Endodermal cell (in vitro differentiated cells): ENCODE measurements at regions not wholly inside any gene's neighbourhood (a gene's known extent, or its start where the extent isn't known, plus 50 kb on each side); places are given as distances from the start of the nearest gene placed in this dataset.

Source experiments
- DNase-seq: peaks from one replicate; pipeline ENCODE4 v3.0.0-alpha.2; 2017
- H3K27ac ChIP-seq: 2 replicates; pipeline ENCODE4 v1.5.1; 2013; ENCODE audit warnings: mild to moderate bottlenecking, low read depth, low read length, moderate library complexity
- H3K27me3 ChIP-seq: 2 replicates; pipeline ENCODE4 v1.6.1; 2013; ENCODE audit warnings: mild to moderate bottlenecking, low read length, moderate library complexity; ENCODE audit not compliant: insufficient read depth, control insufficient read depth, poor library complexity, severe bottlenecking
- H3K36me3 ChIP-seq: 2 replicates; pipeline ENCODE4 v1.7.0; 2013; ENCODE audit warnings: mild to moderate bottlenecking, low read length, moderate library complexity; ENCODE audit not compliant: control insufficient read depth, insufficient read depth
- H3K4me1 ChIP-seq: one replicate; pipeline ENCODE4 v1.7.0; 2013; ENCODE audit warnings: low read length; ENCODE audit not compliant: control insufficient read depth, insufficient read depth
- H3K4me3 ChIP-seq: 2 replicates; pipeline ENCODE4 v1.5.1; 2013; ENCODE audit warnings: mild to moderate bottlenecking, low read length, moderate library complexity
- H3K9ac ChIP-seq: 2 replicates; pipeline ENCODE4 v1.6.1; 2013; ENCODE audit warnings: mild to moderate bottlenecking, low read length, moderate library complexity; ENCODE audit not compliant: poor library complexity, severe bottlenecking; ENCODE audit errors: extremely low read depth
- H3K9me3 ChIP-seq: 2 replicates; pipeline ENCODE4 v1.6.1; 2013; ENCODE audit warnings: mild to moderate bottlenecking, low read length, moderate library complexity; ENCODE audit not compliant: control insufficient read depth
- H3K27ac Mint-ChIP-seq: 2 replicates; pipeline ENCODE4 v1.8.0; 2020; ENCODE audit warnings: mixed read lengths
- H3K27me3 Mint-ChIP-seq: 2 replicates; pipeline ENCODE4 v1.8.0; 2021; ENCODE audit warnings: mild to moderate bottlenecking, mixed read lengths; ENCODE audit not compliant: insufficient read depth
- H3K36me3 Mint-ChIP-seq: 2 replicates; pipeline ENCODE4 v1.8.0; 2020; ENCODE audit warnings: low read depth, mixed read lengths
- H3K4me1 Mint-ChIP-seq: 2 replicates; pipeline ENCODE4 v1.8.0; 2020; ENCODE audit warnings: mixed read lengths
- H3K4me3 Mint-ChIP-seq: 2 replicates; pipeline ENCODE4 v1.8.0; 2020; ENCODE audit warnings: mild to moderate bottlenecking, moderate library complexity, mixed read lengths
- H3K9me3 Mint-ChIP-seq: 2 replicates; pipeline ENCODE4 v1.8.0; 2020; ENCODE audit warnings: mild to moderate bottlenecking, mixed read lengths
- CTCF ChIP-seq: fragments of 200-600 bp; sonication (generic); conservative IDR thresholded peaks from 2 replicates; pipeline ENCODE4 v1.5.0; 2021; ENCODE audit warnings: antibody characterized with exemption, mild to moderate bottlenecking
- WGBS, 2 experiments: methylation state at CpG; one replicate each; pipeline versions ENCODE4 v1.1.5 to v1.1.7; 2013; ENCODE audit warnings: missing lambda C conversion rate in 2 of 2, mixed read lengths in 1 of 2; ENCODE audit not compliant: insufficient coverage in 1 of 2, insufficient read length in 1 of 2; 5-methylcytosine and 5-hydroxymethylcytosine counted together

- Histone ChIP-seq H3K9me3 (no peaks in the 10 kb centered on the region), H3K27me3 (no peaks in the 10 kb centered on the region), H3K4me3 (no peak overlapping the region), H3K4me1 (no peaks in the 10 kb centered on the region), H3K27ac (no peak overlapping the region), H3K36me3 (no peaks in the 10 kb centered on the region), H3K9ac (no peak overlapping the region)
- WGBS, 2 experiments = 77 to 100% methylated on average over 1 to 2 of the region's 2 CpGs
- Mint-ChIP-seq H3K27ac (no peak overlapping the region), H3K27me3 (no peaks in the 10 kb centered on the region), H3K36me3 (no peaks in the 10 kb centered on the region), H3K4me1 (no peaks in the 10 kb centered on the region), H3K9me3 (no peaks in the 10 kb centered on the region), H3K4me3 (no peak overlapping the region)
- TF ChIP-seq CTCF = no peak
- DNase-seq = no peak
These were observed 1927.3 kb downstream of the STIM2 start for GRCh38 chr4:28787947-28788346.

- WGBS, 2 experiments = 92 to 100% methylated on average over 1 to 12 of the region's 12 CpGs
- H3K36me3 Mint-ChIP-seq = no peaks in the 10 kb centered on the region
- H3K4me1 Mint-ChIP-seq = no peaks in the 10 kb centered on the region
- H3K27me3 Mint-ChIP-seq = no peaks in the 10 kb centered on the region
- Histone ChIP-seq H3K4me1 (no peaks in the 10 kb centered on the region), H3K9me3 (no peaks in the 10 kb centered on the region), H3K36me3 (no peaks in the 10 kb centered on the region), H3K9ac (no peak overlapping the region), H3K4me3 (no peak overlapping the region), H3K27me3 (no peaks in the 10 kb centered on the region), H3K27ac (no peak overlapping the region)
- no peak overlapping the region for H3K4me3 Mint-ChIP-seq
- no peaks in the 10 kb centered on the region for H3K9me3 Mint-ChIP-seq
- no peak for DNase-seq
- no peak overlapping the region for H3K27ac Mint-ChIP-seq
- TF ChIP-seq CTCF = no peak
These were observed 1928.4 kb downstream of the STIM2 start for GRCh38 chr4:28788929-28789490.

GRCh38 chr4:28792917-28793597, 1927.1 kb upstream of the PCDH7 start:
- no peaks in the 10 kb centered on the region for H3K27me3 ChIP-seq
- H3K36me3 ChIP-seq = no peaks in the 10 kb centered on the region
- H3K4me3 ChIP-seq = no peak overlapping the region
- Mint-ChIP-seq H3K4me3 (no peak overlapping the region), H3K27ac (no peak overlapping the region), H3K9me3 (no peaks in the 10 kb centered on the region), H3K36me3 (peaks cover 2% of the 10 kb centered on the region), H3K27me3 (no peaks in the 10 kb centered on the region), H3K4me1 (no peaks in the 10 kb centered on the region)
- peaks cover 12% of the 10 kb centered on the region for H3K9me3 ChIP-seq
- WGBS, 2 experiments = 83 to 90% methylated on average over 2 to 4 of the region's 4 CpGs
- H3K4me1 ChIP-seq = no peaks in the 10 kb centered on the region
- DNase-seq = no peak
- H3K27ac ChIP-seq = no peak overlapping the region
- H3K9ac ChIP-seq = no peak overlapping the region
- TF ChIP-seq CTCF = no peak
